OCI-LY7 (cell line): ENCODE measurements at regions not wholly inside any gene's neighbourhood (a gene's known extent, or its start where the extent isn't known, plus 50 kb on each side); places are given as distances from the start of the nearest gene placed in this dataset.

Experiments
- BruUV-seq: library from RNA; stranded (reverse); fragments of 400-500 nt; replicated peaks from 2 replicates; lab custom pipeline; 2021; lab: Mats Ljungman, UMichigan
- CTCF ChIA-PET: fragments of 300-600 bp; sonication (Branson Sonifier 250); formaldehyde crosslinking; loops from one replicate; lab custom pipeline; 2022; ENCODE audit warnings: antibody characterized with exemption; ENCODE audit not compliant: unreplicated experiment; lab: Charles Lee
- POLR2A ChIA-PET: fragments of 300-600 bp; sonication (Branson Sonifier 250); formaldehyde crosslinking; loops from one replicate; lab custom pipeline; 2022; ENCODE audit warnings: antibody characterized with exemption; lab: Charles Lee
- DNase-seq: peaks from one replicate; pipeline ENCODE4 v3.0.0-alpha.2; 2015; ENCODE audit warnings: low spot score
- H2AFZ ChIP-seq: fragments of 200-600 bp; sonication (generic), shearing (Covaris generic); 2 replicates; pipeline ENCODE4 v1.6.1; 2014; ENCODE audit warnings: mild to moderate bottlenecking, antibody characterized with exemption, low read length, moderate library complexity
- H3K27ac ChIP-seq: fragments of 200-600 bp; sonication (generic); 2 replicates; pipeline ENCODE4 v1.5.1; 2014; ENCODE audit warnings: mixed run types, low read depth, mild to moderate bottlenecking, moderate library complexity, low read length, inconsistent platforms; ENCODE audit not compliant: poor library complexity, severe bottlenecking
- H3K36me3 ChIP-seq: fragments of 200-600 bp; sonication (generic); 2 replicates; pipeline ENCODE4 v1.6.1; 2014; ENCODE audit warnings: mild to moderate bottlenecking, antibody characterized with exemption, low read length, moderate library complexity, mixed read lengths; ENCODE audit not compliant: insufficient read depth
- H3K4me1 ChIP-seq: fragments of 200-600 bp; sonication (generic); 2 replicates; pipeline ENCODE4 v1.5.1; 2014; ENCODE audit warnings: mild to moderate bottlenecking, low read length; ENCODE audit not compliant: insufficient read depth, poor library complexity, severe bottlenecking
- H3K4me2 ChIP-seq: fragments of 200-600 bp; sonication (generic); 2 replicates; pipeline ENCODE4 v1.6.1; 2014; ENCODE audit warnings: mild to moderate bottlenecking, low read length
- H3K4me3 ChIP-seq: fragments of 200-600 bp; sonication (generic); 2 replicates; pipeline ENCODE4 v1.5.1; 2014; ENCODE audit warnings: mild to moderate bottlenecking, low read depth, low read length; ENCODE audit not compliant: poor library complexity, severe bottlenecking
- H3K79me2 ChIP-seq: fragments of 200-600 bp; sonication (generic); 2 replicates; pipeline ENCODE4 v1.6.1; 2016; ENCODE audit warnings: low read depth, mild to moderate bottlenecking, low read length, moderate library complexity, mixed read lengths; ENCODE audit not compliant: insufficient read depth
- H3K9me2 ChIP-seq: fragments of 200-600 bp; sonication (generic); 2 replicates; pipeline ENCODE4 v1.6.1; 2016; ENCODE audit warnings: mild to moderate bottlenecking, low read length, mixed read lengths; ENCODE audit not compliant: insufficient read depth
- H3K9me3 ChIP-seq: fragments of 200-600 bp; sonication (generic); 2 replicates; pipeline ENCODE4 v1.6.1; 2014; ENCODE audit warnings: mild to moderate bottlenecking, mixed run types, low read length, mixed read lengths
- H4K20me1 ChIP-seq: fragments of 200-600 bp; sonication (generic); 2 replicates; pipeline ENCODE4 v1.6.1; 2014; ENCODE audit warnings: mild to moderate bottlenecking, antibody characterized with exemption, low read length, moderate library complexity, mixed read lengths; ENCODE audit not compliant: insufficient read depth
- EZH2phosphoT487 ChIP-seq: fragments of 200-600 bp; sonication (generic); IDR thresholded peaks from 2 replicates; pipeline ENCODE4 v1.6.1; 2018; ENCODE audit warnings: low read depth, borderline replicate concordance, mild to moderate bottlenecking, mixed run types, antibody characterized with exemption, low read length, moderate library complexity, mixed read lengths
- intact Hi-C: fragments of 100-400 bp; cut with micrococcal nuclease; formaldehyde crosslinking; loops from one replicate; pipeline ENCODE4 v1.10.0; 2022; ENCODE audit not compliant: unreplicated experiment
- TF ChIP-seq, protein P1 (sequence below): fragments of 200-600 bp; sonication (generic); conservative IDR thresholded peaks from 2 replicates; pipeline ENCODE4 v1.5.1; 2014; ENCODE audit warnings: mild to moderate bottlenecking, antibody characterized with exemption, low read length, moderate library complexity, mixed read lengths

DNA sequence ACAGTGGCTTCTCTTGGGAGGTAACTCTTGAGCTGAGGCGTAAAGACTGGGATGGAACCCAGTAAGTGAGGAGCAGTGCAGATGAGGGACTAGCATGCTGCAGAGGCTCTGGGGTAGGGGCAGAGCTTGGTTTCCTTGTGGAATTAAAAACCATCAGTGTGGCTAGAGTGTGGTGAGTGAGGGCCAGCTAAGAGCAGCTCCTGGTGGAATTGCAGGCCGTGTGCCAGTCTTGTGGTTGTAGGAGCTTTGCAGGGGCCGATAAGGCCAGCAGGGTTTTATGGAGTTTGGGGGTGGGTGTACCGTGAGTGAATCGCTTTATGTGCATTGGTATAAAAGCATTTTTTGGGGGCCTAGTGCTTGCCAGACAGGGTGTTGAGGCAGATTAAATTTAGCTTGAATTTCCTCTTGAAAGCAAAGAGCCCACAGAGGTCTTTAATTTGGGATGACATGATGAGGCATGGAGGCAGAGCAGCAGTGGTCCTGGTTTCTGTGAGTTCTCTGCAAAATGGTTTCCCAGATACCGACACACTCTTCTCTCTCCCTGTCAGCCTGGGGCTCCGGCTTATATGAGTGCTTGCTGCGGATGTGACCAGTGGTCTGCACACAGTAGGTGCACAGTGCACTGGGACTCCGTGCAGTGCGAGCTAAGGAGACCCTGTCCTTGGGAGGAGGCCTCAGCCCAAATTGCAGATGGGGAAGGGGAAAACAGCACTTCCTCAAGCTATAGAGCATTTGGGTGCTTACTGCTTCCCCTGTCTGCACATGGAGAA is 176.4 kb upstream of the PITX1 start:
- no peak for TF ChIP-seq EZH2phosphoT487
- TF ChIP-seq, protein P1, sequence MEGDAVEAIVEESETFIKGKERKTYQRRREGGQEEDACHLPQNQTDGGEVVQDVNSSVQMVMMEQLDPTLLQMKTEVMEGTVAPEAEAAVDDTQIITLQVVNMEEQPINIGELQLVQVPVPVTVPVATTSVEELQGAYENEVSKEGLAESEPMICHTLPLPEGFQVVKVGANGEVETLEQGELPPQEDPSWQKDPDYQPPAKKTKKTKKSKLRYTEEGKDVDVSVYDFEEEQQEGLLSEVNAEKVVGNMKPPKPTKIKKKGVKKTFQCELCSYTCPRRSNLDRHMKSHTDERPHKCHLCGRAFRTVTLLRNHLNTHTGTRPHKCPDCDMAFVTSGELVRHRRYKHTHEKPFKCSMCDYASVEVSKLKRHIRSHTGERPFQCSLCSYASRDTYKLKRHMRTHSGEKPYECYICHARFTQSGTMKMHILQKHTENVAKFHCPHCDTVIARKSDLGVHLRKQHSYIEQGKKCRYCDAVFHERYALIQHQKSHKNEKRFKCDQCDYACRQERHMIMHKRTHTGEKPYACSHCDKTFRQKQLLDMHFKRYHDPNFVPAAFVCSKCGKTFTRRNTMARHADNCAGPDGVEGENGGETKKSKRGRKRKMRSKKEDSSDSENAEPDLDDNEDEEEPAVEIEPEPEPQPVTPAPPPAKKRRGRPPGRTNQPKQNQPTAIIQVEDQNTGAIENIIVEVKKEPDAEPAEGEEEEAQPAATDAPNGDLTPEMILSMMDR, result no peak

DNA sequence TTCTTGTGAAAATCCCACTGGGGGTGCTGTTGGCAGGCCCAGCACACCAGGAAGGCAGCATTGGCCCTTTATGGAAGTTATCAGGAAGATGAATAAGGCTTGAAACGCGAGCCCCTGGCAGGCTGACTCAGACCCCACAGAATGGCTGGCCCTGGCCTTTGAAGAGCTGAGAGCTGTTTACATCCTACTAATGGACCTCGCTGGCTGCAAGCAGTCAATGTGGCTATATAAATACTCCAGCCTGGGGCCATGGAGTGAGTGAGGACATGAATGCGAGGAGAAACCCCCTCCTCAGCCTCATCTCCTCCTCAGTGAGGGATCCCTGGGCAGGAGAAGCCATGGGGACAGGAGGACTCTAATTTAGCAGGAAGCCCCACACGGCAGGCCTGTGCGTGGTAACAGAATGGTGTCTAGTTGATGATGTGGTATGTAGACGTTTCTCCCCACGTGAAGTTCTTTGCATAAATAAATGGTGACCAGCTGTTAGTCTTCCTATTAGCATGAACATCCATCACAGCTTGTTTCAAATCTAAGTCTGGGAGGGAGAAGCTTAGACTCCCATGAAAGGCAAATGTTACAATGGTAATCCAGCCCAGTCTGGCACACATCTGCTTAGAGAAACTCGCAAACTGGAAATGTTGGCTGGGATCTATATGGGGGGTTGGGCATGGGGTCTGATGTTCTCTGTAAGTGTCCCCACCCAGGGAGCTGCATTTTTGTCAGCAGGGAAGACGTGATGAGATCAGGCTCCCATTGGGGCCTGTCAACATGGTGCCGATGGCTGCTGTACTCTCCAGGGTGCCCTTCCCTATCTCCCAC is 175.1 kb upstream of the PITX1 start:
- Histone ChIP-seq H3K4me2 (no peak overlapping the region), H3K36me3 (no peaks in the 10 kb centered on the region), H3K9me2 (no peaks in the 10 kb centered on the region), H2AFZ (no peak overlapping the region), H4K20me1 (no peaks in the 10 kb centered on the region), H3K9me3 (no peaks in the 10 kb centered on the region), H3K4me1 (no peaks in the 10 kb centered on the region), H3K27ac (no peak overlapping the region), H3K4me3 (no peak overlapping the region), H3K79me2 (no peaks in the 10 kb centered on the region)
- DNase-seq, result no peak
- BruUV-seq, result no TSS peak
- TF ChIP-seq, protein P1, result no peak
- no peak for TF ChIP-seq EZH2phosphoT487
- CTCF ChIA-PET, result interaction anchor here (1.4 kb wide), 1 partner anchor 10 kb away, joined by 3 read pairs; no protein-coding TSS in a partner anchor
- POLR2A ChIA-PET, result interaction anchor here (0.6 kb wide), 1 partner anchor 444 kb away, joined by 7 read pairs; no protein-coding TSS in a partner anchor
- intact Hi-C loops, result no loop called here

More for the DNA sequence above, 176.4 kb upstream of the PITX1 start:
- Histone ChIP-seq H3K79me2 (no peaks in the 10 kb centered on the region), H3K4me2 (no peak overlapping the region), H3K4me3 (no peak overlapping the region), H3K9me2 (no peaks in the 10 kb centered on the region), H2AFZ (no peak overlapping the region), H3K27ac (no peak overlapping the region), H4K20me1 (no peaks in the 10 kb centered on the region), H3K36me3 (no peaks in the 10 kb centered on the region), H3K9me3 (no peaks in the 10 kb centered on the region), H3K4me1 (no peaks in the 10 kb centered on the region)
- POLR2A ChIA-PET, result interaction anchor here (0.6 to 1.0 kb wide), 4 partner anchors 9 to 292 kb away, joined by 3 to 6 read pairs (median 4); no protein-coding TSS in a partner anchor
- DNase-seq, result no peak
- intact Hi-C loops, result no loop called here
- CTCF ChIA-PET, result no interaction called here
- BruUV-seq, result no TSS peak
